DND-41 (cell line): ENCODE measurements at regions not wholly inside any gene's neighbourhood (a gene's known extent, or its start where the extent isn't known, plus 50 kb on each side); places are given as distances from the start of the nearest gene placed in this dataset.

Source experiments
- ATAC-seq: fragments of 200-7000 bp; cut with Tn5 transposase; 3 replicates; pipeline ENCODE4 v1.9.1; 2021; ENCODE audit warnings: low read depth; ENCODE audit not compliant: insufficient read depth
- DNase-seq: peaks from one replicate; pipeline ENCODE4 v3.0.0-alpha.2; 2020
- H2AFZ ChIP-seq: 2 replicates; pipeline ENCODE4 v1.6.0; 2012; ENCODE audit warnings: low read depth, low read length
- H3K27ac ChIP-seq: 2 replicates; pipeline ENCODE4 v1.5.1; 2012; ENCODE audit warnings: low read length, inconsistent platforms
- H3K27me3 ChIP-seq: fragments of 200-600 bp; sonication (generic); 2 replicates; pipeline ENCODE4 v1.6.0; 2012; ENCODE audit warnings: low read length, mild to moderate bottlenecking, inconsistent platforms; ENCODE audit not compliant: insufficient read depth, poor library complexity
- H3K36me3 ChIP-seq: 2 replicates; pipeline ENCODE4 v1.5.1; 2012; ENCODE audit warnings: low read length, inconsistent platforms; ENCODE audit not compliant: insufficient read depth
- H3K4me1 ChIP-seq: 2 replicates; pipeline ENCODE4 v1.5.1; 2012; ENCODE audit warnings: mild to moderate bottlenecking, low read length; ENCODE audit not compliant: insufficient read depth
- H3K4me2 ChIP-seq: 2 replicates; pipeline ENCODE4 v1.6.0; 2012; ENCODE audit warnings: mild to moderate bottlenecking, moderate library complexity, low read length, inconsistent platforms; ENCODE audit not compliant: insufficient read depth
- H3K4me3 ChIP-seq, 2 experiments: fragments of 200-600 bp in 1 of 2; shearing (Covaris generic) in 1 of 2; 2 replicates each; pipeline ENCODE4 v1.5.1; 2012 to 2016; ENCODE audit warnings: inconsistent platforms in 2 of 2, low read length in 2 of 2, mild to moderate bottlenecking in 2 of 2, low read depth in 1 of 2, moderate library complexity in 1 of 2
- H3K79me2 ChIP-seq: 2 replicates; pipeline ENCODE4 v1.6.0; 2012; ENCODE audit warnings: low read length, inconsistent platforms; ENCODE audit not compliant: insufficient read depth
- H3K9ac ChIP-seq: 2 replicates; pipeline ENCODE4 v1.6.0; 2012; ENCODE audit warnings: low read depth, mild to moderate bottlenecking, inconsistent platforms, low read length, moderate library complexity
- H3K9me3 ChIP-seq: 2 replicates; pipeline ENCODE4 v1.5.1; 2012; ENCODE audit warnings: low read length, moderate library complexity, mild to moderate bottlenecking, inconsistent platforms; ENCODE audit not compliant: insufficient read depth, severe bottlenecking
- H4K20me1 ChIP-seq: 2 replicates; pipeline ENCODE4 v1.6.0; 2012; ENCODE audit warnings: low read length; ENCODE audit not compliant: insufficient read depth
- EZH2 ChIP-seq: IDR thresholded peaks from 3 replicates; pipeline ENCODE4 v1.6.1; 2012; ENCODE audit warnings: borderline replicate concordance, low read depth, mild to moderate bottlenecking, moderate library complexity, low read length, inconsistent platforms; ENCODE audit not compliant: severe bottlenecking
- TF ChIP-seq, protein P1 (sequence below): IDR thresholded peaks from 2 replicates; pipeline ENCODE4 v1.5.1; 2012; ENCODE audit warnings: borderline replicate concordance, low read length, moderate library complexity, mild to moderate bottlenecking; ENCODE audit not compliant: poor library complexity, severe bottlenecking; ENCODE audit errors: extremely low read depth

DNA sequence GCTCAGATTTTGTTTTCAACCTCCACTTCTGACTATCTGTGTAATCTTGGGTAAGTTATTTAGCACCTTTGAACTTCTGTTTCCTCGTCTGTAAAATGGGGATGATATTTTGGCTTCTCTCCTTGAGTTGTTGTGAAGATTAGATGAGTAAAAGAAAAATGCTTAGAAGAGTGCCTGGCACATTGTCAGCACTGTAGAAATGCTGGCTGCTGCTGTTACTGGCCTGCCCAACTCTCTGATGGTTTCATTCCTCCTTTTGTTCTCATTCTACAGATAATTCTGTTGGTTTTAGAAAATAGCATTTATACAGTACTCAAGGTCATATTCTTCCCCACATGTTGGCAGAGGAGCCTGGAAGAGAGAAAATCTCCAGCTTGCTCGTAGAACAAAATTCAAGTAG is 547.2 kb upstream of the JAG1 start:
- no peak overlapping the region for H3K9ac ChIP-seq
- ATAC-seq (no peak), DNase-seq (no peak)
- H3K79me2 ChIP-seq: no peaks in the 10 kb centered on the region
- no peaks in the 10 kb centered on the region for H3K36me3 ChIP-seq
- TF ChIP-seq, protein P1, sequence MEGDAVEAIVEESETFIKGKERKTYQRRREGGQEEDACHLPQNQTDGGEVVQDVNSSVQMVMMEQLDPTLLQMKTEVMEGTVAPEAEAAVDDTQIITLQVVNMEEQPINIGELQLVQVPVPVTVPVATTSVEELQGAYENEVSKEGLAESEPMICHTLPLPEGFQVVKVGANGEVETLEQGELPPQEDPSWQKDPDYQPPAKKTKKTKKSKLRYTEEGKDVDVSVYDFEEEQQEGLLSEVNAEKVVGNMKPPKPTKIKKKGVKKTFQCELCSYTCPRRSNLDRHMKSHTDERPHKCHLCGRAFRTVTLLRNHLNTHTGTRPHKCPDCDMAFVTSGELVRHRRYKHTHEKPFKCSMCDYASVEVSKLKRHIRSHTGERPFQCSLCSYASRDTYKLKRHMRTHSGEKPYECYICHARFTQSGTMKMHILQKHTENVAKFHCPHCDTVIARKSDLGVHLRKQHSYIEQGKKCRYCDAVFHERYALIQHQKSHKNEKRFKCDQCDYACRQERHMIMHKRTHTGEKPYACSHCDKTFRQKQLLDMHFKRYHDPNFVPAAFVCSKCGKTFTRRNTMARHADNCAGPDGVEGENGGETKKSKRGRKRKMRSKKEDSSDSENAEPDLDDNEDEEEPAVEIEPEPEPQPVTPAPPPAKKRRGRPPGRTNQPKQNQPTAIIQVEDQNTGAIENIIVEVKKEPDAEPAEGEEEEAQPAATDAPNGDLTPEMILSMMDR: no peak
- no peak for TF ChIP-seq EZH2
- H4K20me1 ChIP-seq: no peaks in the 10 kb centered on the region
- no peak overlapping the region for H3K27ac ChIP-seq
- H3K27me3 ChIP-seq: no peaks in the 10 kb centered on the region
- H3K4me2 ChIP-seq: no peak overlapping the region
- H3K4me1 ChIP-seq: no peaks in the 10 kb centered on the region
- H2AFZ ChIP-seq: no peak overlapping the region
- no peak overlapping the region for H3K4me3 ChIP-seq
- H3K9me3 ChIP-seq: no peaks in the 10 kb centered on the region

DNA sequence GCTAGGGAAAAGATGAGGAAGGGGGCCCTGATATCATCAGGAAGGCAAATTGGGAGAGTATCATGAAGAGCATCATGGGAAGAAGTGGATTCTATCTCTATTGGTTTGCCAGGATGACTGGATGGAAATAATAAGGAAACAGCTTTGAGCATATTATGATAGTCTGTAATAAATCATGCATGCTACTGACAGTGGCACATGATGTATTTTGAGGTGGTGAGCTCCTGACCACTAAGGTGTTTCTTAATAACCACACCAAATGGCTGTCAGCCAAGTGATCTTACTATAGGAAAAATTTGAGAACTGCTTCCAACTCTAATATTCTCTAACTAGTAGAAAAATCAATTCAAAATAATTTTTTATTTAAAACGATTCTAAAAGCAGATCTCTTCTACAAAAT is 548.4 kb upstream of the JAG1 start:
- Histone ChIP-seq H4K20me1 (no peaks in the 10 kb centered on the region), H3K4me1 (no peaks in the 10 kb centered on the region), H3K9me3 (no peaks in the 10 kb centered on the region), H3K4me3 (no peak overlapping the region), H3K79me2 (no peaks in the 10 kb centered on the region), H3K36me3 (no peaks in the 10 kb centered on the region), H2AFZ (no peak overlapping the region), H3K9ac (no peak overlapping the region), H3K4me2 (no peak overlapping the region), H3K27me3 (no peaks in the 10 kb centered on the region), H3K27ac (no peak overlapping the region)
- ATAC-seq: no peak
- DNase-seq: no peak
- no peak for TF ChIP-seq EZH2
- TF ChIP-seq, protein P1: no peak

DNA sequence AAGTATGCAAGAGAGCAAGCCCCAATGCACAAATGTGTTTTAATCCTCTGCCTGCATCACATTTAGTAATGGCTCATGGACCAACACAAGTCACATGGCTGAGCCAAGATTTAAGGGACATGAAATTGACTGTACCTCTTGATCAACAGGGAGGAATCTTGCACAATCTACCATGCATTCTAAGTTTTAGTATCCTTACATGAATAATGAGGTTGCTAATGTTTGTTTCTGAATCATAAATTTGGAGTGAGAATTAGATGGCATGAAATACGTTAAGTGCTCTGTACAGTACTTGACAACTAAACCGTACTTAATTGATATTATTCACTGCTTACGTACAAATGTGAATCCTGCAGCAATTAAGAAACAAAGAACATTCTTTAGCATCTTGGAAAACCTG is 553.8 kb upstream of the JAG1 start:
- no peak for DNase-seq
- Histone ChIP-seq H2AFZ (no peak overlapping the region), H3K36me3 (no peaks in the 10 kb centered on the region), H3K4me1 (no peaks in the 10 kb centered on the region), H3K79me2 (no peaks in the 10 kb centered on the region), H3K9ac (no peak overlapping the region), H3K4me2 (no peak overlapping the region), H3K27me3 (no peaks in the 10 kb centered on the region), H3K4me3 (no peak overlapping the region), H3K27ac (no peak overlapping the region), H3K9me3 (no peaks in the 10 kb centered on the region), H4K20me1 (no peaks in the 10 kb centered on the region)
- no peak for ATAC-seq
- no peak for TF ChIP-seq EZH2
- TF ChIP-seq, protein P1: no peak

DNA sequence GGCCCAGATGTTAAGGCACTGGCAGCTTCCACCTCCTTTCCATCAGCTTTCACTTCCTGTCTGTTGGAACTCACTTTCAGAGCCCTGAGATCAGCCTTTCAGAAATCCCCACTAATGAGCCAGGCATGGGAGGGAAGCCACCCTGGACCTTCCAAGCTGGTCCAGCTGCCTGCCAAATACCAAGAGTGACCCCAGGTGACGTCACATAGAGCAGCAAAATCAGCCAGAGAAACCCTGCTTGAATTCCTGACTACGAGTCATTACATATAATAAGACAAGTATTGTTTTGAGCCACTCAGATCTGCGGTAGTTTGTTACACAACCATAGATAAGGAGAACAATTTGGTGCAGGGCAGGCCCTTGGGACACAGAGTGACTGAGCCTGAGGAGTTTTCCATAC is 556.0 kb upstream of the JAG1 start:
- Histone ChIP-seq H3K9ac (no peak overlapping the region), H3K36me3 (no peaks in the 10 kb centered on the region), H3K27ac (no peak overlapping the region), H3K4me3 (no peak overlapping the region), H3K27me3 (peaks cover 3% of the 10 kb centered on the region), H2AFZ (no peak overlapping the region), H3K79me2 (no peaks in the 10 kb centered on the region), H3K9me3 (no peaks in the 10 kb centered on the region), H4K20me1 (no peaks in the 10 kb centered on the region), H3K4me2 (no peak overlapping the region), H3K4me1 (no peaks in the 10 kb centered on the region)
- no peak for ATAC-seq
- DNase-seq: no peak
- TF ChIP-seq, protein P1: no peak
- TF ChIP-seq EZH2: no peak
